ENCODE measurements at regions not wholly inside any gene's neighbourhood (a gene's known extent, or its start where the extent isn't known, plus 50 kb on each side); places are given as distances from the start of the nearest gene placed in this dataset.
"Not testable (repeated sequence)": the region's sequence is repeated elsewhere in the genome, so short reads cannot be mapped to it uniquely, and the experiment has no call there.

DNA sequence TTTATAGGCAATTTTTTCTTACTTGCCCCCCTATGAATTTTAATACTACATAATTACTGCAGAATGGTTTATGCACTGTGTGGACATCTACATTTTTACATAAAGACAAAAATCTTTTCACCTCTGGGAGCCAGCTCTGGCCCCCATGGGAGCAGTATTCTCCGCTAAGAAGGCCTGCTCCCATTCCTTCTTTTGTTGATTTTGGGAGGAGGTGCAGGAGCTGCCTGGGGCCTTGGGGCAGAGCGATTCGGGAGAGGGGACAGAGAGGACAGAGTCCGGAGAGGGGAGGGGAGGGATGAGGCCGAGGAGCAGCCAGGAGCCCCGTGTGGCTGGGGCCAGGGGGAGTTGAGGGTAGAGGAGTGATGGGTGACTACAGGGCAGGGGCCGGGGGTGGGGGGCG lies 452.0 kb downstream of the PREX1 start:
- no peak for DNase-seq

DNA sequence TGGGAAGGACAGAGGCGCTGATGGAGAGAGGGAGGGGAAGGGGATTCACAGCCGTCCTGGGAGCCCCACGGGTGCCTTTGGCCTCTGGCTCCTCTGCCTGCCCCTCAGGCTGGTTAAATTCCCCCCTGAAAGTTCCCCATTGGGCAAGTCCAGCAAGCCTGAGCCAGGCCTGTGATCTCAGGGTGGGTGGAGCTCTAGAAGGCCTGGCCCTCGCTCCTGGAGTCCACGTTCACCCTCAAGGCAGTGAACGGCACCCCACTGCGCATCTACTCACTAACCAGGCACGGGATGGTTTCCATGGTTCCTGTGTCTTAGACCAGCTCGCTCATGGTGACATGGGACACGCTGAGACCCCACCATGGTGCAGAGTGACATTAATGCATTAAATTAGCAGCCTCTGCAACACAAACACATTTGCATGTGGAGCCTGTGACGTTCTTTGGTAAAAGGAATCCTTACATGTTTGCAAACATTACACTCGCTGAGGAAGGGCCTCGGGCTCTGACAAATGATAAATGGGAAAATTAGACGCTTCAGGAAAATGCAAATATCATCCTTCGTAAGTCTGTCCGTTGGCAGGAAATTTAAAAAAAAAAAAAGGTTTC lies 452.7 kb downstream of the PREX1 start:
- DNase-seq: no peak

DNA sequence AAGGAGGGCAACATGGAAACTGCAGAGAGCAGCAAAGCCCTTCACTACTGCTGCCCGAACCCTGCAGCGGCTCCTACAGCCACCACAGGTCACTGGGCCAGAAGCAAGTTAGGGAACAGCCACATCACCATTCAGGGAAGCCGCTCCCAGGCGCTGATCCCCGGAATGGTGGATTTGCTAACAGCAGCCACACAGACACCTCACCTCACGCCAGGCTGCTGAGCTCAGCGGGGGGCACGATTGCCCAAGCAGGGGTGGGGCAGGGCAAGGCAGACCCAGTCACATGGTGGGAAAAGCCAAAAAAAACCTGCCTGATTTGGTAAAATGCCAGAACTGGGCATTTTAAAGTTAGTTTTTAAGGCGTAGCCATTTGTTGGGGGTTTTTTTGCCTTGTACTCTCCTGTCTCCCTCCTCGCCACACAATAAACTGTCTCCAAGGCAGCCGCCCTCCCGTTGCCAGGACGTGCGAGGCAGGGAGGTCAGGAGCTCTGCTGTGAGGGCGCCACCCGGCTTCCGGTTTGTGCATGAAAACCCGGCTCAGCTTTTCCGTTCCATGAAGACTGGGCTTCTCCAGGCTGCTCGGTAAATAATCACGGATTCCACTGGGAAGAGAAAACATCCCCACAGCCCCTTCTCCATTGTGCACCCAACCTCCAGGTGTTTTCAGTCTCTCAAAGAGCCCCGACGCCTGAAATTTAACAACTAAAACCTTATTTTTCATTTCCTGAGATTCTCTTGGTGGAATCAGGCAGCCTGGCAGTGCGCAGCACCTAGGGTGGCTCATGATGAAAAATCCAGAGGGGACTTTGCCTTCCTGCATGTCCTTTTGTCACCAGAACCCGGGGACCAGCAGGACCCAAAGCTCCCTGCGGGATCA lies 453.5 kb downstream of the PREX1 start:
- not testable (repeated sequence) for DNase-seq

DNA sequence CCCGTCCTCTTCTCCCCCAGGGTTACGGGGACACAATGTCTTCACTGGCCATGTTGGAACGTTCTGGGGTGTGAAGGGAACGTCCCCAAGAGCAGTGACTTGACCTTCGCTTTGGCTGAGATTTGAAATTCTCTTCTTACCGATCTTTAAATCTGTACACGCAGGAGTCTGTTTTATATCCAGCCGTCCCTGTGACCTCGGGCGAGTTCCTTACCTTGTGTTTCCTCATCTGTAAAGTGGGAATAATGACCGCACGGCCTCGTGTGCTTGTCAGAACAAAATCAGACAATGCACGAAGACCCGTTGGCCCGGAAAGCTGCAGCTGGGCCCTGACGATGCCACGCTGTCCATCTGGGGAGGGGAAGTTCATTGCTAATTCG lies 454.3 kb downstream of the PREX1 start:
- DNase-seq: no peak

DNA sequence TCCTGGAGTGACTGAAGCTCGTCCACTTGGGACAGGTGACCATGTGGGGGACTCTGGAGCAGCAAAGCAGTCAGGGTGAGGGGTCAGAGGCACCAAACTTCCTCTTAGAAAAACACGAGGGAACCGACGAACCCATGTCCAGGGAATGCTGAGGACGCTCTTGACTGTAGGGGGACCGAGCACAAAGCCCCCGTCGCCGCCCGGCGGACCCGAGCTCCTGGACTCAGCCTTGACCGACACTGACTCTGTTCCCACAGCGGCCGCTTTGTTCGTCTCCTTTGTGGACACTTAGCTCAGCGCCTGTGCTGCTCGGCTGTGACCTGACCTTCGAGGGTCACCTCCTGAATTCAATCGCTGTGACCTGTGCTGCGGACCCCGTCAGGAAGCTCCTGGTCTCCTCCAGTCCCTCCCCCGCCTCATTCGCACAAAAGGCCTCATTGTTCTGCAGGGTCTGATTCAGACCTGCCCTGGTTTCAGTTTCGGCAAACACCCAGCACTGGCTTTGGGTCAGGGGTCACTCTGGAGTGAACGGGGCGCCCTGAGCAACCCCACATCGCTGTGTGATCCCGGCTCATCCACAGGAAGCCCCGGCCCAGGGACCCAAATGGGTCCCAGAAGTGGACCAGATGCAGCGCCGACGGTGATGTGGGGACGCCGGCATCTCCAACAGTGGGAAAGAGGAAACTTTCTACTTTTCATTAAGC lies 454.8 kb downstream of the PREX1 start:
- not testable (repeated sequence) for DNase-seq

DNA sequence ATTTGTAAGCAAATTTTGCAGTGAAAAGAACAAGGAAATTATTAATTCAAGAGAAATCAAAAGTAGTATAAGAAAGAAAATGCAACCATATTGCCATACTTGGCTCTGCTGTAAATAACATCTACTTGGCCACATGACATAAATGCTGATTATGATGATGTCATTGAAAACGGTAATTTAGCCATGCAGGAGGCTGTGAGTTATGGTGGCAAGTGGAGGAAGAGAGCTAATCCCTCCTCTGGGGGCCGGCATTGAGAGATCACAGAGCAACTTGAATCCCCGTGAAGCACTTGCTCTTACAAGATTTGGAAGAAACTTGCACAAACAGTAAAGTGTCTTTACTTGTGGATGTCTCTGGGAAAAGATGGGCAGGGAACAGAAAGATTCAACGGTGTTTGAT lies 456.6 kb downstream of the PREX1 start:
- no peak for DNase-seq

DNA sequence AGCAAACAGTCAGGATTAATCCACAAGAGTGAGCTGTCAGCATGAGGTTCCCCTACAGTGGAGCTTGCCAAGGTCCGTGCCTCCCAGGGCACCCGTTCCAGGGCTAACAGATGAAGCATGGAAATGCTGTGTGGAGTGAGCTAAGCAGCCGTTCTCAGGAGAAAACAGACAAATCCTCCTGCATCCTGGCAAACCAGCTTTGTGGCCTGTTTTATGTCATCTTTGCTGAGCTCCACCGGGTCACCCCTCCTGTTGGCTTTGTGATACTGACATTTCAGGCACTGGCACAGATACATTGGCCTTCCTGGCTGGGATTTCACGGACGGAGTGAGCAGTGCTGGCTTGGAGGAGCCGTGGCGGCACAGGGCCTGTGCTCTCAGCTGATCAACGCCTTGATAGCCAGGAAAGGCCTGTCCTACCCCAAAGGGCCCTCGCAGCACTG lies 459.2 kb downstream of the PREX1 start:
- DNase-seq: not testable (repeated sequence)

DNA sequence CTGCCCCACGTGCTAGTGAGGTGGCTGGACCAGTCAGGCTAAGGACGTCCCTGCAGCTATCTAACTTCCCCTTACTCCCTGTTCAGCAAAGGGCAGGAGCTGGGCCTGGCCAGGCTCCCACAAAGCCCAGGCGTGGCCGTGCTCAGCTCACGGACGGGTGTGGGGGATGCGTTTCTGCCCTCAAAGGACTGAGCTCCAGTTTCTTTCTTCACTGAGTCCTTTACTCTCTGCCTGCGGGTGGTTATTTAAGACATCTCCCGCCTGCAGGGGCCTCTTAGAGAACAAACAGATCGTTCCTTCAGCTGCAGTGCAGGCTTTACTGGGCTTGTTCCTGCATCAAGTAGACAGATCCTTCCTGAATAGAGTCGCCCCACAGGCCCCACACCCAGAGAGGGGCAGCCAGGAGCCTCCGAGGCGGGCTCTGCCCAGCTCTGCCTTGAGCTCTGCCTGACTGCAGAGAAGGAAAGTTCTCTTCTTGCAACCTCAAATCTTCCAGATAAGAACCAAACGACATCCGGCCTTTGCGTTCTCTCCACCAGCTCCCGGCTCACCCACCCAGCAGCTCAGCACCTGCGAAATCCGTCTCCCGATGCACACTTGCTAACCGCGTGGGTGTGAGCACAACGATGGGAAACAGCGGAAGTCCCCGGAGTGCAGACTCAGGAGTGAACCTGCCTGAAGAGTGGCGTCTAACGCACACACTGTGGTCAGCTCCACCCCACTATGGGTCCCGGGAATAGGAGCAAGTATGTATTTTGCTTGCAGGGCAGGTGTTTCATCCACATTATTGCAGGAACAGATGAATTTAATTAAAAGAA lies 460.0 kb downstream of the PREX1 start:
- not testable (repeated sequence) for DNase-seq

DNA sequence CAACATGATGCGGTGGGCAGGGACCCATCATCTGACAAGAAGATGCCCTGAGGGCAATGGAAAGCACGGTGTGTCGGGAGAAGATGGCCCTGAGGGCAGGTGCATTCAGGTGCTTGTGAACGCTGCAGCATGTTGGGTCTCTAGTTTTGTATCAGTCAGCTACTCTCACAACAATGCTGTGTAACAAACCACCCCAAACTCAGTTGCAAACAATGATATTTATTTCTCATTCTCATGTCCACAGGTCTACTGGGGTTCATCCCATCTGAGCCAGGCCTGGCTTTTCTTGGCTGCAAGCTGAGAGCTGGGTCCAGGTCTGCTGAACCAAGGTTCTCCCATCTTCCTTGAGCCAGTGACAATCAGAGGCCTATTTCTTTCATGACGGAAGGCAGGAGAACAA lies 461.6 kb downstream of the PREX1 start:
- no peak for DNase-seq

DNA sequence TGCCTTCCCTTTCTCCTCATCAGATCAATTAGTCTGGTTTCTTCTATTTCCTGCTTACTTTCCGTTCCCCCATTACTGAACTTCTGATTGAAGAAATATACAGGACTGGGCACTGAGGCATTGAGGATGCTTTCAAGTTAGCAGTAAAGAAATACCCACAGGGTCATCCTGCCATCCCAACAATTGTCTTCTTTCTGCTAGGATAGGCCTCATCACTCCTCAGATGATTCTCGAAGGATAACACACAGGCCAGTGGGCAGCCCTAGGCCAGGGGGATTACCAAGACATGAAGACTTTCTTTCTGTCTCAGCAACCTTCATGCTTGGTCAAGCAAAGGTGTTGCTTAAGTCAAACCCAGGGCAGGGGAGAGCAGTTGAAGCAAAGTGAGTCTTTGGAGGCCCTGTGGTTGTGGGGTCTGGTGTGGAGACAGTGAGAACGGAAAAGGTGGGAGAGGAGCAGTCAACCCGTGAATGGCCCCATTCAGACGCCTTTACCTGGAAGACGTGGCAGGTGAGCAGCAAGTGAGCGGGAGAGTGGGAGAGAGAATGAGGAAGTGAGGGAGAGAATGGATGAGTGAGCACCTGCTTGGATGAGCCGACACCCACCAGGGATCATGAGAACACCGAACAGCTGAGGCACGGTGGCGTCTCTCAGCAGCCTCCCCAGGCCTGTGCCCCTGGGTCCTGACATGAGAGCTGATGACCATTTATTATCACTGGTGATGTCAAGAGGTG lies 462.9 kb downstream of the PREX1 start:
- no peak for DNase-seq

DNA sequence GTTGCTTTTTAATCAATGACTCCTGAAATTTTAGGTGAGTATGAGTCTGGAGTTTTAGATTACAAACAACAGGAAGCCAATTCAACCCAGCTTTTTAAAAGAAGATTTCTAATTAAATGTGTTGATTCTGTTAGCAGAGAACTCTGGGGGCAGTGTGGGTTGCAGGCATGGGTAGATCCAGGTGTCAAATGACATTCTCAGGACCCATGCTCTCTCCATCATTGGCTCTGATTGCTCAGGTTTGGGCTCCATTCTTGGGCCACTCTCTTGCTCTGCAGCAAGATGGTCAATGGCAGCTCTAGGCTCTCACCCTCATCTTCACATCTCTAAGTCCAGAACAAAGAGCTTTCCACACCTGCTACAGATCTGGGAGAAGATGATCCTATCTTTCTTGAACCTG lies 463.7 kb downstream of the PREX1 start:
- no peak for DNase-seq

DNA sequence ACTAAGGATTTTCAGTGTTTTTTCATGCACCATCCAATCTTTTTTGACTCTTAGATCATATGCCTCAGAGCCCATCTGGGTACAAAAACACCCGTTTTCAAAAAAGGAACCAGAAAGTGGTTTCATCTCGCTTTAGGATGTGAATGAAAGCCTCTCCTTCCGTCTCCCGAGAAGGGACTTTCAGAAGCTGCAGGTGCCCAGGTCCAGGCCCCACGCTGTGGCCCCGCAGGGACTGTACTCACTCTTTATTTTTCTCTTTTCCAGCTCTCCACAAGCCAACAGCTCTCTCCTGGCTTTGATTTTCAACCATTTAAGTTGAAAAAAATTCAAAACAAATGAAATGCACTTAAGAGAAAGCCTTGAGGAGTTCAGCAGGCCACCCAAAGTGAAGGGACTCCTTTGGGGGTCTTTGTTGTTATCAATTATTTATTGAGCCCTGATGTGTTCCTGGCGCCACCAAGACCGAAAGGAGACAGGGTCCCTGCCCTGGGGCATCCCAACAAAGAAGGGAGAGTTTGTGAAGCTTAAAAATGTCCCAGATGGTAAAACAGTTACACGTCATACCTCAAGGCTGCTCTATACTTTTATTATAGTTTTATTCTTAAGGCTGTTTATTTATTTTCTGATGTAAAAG lies 467.3 kb downstream of the PREX1 start:
- no peak for DNase-seq

DNA sequence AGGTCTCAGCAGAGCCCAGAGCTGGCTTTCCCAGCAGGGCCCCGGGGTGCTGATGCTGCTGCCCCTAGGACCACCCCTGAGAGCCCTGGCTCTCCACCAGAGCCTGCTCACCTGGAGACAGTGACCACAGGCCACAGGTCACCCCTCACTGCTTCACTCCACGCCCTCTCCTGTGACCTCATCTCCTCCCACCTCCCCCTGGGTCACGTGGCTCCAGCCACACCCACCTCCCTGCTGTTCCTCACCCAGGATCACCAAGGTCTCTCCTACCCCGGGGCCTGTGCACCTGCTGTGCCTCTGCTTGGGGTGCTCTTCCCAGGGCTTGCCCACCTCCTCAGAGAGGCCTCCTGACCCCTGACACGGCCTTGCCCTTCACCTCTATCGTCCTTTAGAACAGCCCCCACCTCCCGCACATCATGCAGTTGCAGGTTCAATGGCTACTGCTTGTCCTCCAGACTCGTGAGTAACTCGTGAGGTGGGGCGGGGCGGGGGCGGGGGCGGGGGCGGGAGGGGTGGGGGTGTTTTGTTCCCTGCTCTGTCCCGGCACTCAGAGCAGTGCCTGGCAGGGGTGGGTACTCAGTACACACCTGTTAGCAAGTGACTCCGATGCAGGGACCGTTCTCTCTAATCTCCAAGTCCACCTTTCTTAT lies 468.0 kb downstream of the PREX1 start:
- DNase-seq: no peak

DNA sequence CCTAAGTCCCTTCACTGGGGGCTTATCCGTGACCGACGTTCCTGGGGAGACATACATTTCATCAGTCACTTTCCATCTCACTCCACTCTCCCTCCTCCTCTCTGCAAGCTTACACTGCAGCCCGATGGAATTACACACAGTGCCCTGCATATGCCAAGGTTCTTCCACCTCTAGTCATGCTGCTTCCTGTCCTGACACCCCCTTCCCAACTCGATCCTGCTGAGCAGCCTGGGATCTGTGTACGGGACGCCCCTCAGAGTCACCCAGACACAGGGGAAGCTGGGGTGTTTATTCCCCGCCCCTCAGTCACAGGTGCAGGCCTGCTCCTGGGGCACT lies 468.8 kb downstream of the PREX1 start:
- not testable (repeated sequence) for DNase-seq

DNA sequence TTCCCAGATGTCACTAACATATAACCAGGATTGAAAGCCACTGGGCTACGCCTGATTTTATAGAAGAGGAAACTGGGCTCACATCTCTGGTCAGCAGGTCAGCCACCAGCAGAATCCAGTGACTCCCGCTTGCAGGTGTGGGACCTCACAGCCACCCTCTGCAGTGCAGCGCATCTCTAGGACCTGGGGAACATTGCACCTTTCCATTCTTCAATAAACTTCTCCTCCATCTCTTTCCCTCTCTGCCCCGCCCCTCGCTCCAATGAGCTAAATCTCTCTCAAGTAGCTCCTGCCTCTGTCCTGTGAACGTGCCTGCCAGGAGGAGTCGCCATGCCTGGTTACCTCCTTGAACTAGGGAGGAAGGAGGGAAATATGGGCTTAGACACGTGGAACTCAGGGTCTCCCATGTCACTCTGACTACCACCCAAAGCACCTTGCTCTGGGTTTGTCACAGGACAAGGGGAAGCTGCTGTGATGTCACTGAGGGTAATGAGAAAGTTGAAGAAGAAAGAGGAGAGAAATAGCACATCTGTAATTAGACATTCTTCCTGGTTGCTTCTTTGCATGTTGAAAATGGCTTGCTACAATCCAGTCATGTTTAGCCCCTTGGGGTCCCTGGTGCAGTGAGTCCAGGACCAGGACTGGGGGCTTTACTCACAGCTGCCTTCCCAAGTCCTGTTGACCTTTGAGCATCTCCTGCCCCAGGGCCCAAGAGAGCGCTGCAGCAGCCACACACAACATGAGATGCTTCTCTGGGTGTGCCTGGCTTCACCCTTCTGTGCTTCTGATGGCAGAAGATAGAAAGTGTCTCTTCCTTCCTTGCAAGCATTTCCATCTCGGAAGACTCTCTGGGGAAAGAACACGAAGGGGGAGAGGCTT lies 469.4 kb downstream of the PREX1 start:
- no peak for DNase-seq

DNA sequence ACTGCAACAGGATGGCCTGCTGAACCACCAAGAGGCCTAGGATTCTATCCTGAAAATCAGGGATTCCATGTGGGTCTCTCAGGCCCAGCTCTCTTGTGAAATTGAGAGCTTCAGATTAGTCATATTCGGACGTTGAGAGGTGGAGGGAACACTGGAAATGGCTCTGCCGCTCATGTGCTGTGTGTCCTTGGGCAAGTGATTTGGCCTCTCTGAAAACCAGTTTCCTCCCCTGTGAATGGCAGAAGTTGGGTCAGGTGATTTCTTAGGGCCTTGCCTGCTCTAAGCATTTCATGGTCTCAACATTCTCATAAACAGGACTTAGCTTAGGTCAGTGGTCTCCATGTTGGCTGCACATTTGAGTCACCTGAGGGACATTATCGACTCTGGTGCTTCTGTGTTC lies 470.1 kb downstream of the PREX1 start:
- DNase-seq: no peak

DNA sequence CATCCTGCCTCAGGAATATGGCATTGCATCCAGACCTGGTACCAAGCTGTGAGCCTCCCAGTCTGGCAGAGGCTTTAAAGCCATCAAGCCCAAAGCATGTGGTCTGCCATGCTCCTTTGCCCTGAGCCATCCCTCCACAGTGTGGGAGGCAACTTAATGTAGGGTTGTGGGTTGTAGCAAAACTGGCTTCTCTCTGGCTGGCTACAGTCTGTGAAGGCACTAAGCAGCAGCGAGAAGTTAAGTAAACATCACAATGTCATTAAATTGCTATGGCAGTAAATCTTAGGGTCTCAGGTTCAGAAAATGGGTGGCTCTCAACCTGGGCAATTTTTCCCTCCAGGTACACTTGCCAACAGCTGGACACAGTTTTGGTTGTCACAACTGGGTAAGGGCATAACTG lies 472.9 kb downstream of the PREX1 start:
- no peak for DNase-seq

DNA sequence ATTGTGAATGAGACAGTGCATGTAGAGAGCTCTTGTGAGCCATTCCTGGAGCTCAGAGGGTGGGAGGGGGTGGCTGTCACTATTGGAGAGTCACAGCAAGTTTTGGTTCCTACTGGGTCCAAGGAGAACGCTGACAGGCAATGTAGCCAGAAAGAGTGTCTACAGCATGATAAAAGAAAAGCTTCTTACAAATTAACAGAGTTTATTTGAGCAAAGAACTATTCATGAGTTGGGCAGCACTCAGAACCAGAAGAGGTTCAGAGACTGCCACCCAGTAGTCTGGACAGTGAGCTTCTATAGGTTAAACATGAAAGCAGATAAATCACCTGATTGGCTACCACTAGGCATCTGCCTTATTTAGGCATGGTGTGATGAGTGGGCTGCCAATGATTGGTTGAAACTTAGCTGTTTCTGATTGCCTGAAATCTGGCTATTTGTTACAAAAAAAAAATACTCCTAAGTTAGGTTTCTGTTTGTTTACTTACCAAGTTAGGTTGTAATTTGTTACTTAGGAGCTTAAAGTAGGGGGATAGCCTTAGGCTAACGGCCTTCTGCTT lies 473.4 kb downstream of the PREX1 start:
- no peak for DNase-seq

DNA sequence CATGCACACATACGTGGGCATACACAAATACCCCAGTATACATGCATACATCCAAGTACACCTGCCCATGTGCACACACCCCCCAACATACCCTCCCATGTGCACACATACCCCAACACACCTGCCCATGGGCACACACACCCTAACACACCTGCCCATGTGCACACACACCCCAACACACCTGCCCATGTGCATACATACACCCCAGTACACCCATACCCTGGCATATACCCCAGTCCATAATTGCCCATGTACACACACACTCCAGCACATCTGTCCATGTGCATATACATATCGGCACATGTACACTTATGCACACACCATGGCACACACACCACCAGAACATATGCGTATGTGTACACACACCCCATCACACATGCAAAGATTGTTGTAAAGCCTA lies 475.2 kb downstream of the PREX1 start:
- DNase-seq: no peak

DNA sequence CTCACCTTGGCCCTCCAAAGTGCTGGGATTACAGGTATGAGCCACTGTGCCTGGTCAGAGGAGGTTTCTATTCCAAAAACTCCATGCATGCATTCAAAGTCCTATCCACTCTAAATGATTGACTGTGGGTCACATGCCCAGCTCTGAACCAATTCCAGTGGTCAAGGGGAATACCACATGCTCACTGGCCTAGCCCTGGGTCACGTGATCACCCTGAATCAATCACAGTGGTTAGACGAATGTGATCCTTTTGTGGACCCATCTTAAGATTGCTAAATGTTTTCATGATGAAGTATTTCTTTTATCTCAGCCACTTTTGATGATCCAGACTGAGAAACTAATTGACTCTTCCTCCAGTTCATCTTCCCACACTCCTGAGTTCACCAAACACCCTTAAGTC lies 475.8 kb downstream of the PREX1 start:
- DNase-seq: no peak
